A204.1 (cell line): ENCODE measurements at regions not wholly inside any gene's neighbourhood (a gene's known extent, or its start where the extent isn't known, plus 50 kb on each side); places are given as distances from the start of the nearest gene placed in this dataset.
"Not testable (repeated sequence)": the region's sequence is repeated elsewhere in the genome, so short reads cannot be mapped to it uniquely, and the experiment has no call there.

Source experiments
- FAIRE-seq: peaks from 2 replicates; lab custom pipeline; 2012; peaks lifted over from hg19 to GRCh38; lab: Jason Lieb, UNC

GRCh38 chr13:33561627-33562026 is 256.3 kb upstream of the RFC3 start:
- no peak for FAIRE-seq

- FAIRE-seq, result no peak
Observed at GRCh38 chr13:33571618-33572017, 246.3 kb upstream of the RFC3 start.

GRCh38 chr13:33572322-33572721 is 245.6 kb upstream of the RFC3 start:
- not testable (repeated sequence) for FAIRE-seq

- no peak for FAIRE-seq
Observed at GRCh38 chr13:33575378-33575777, 242.6 kb upstream of the RFC3 start.

- no peak for FAIRE-seq
Observed at GRCh38 chr13:33577007-33577406, 240.9 kb upstream of the RFC3 start.

GRCh38 chr13:33578786-33579185 is 239.2 kb upstream of the RFC3 start:
- no peak for FAIRE-seq

- no peak for FAIRE-seq
Observed at GRCh38 chr13:33582121-33582520, 235.8 kb upstream of the RFC3 start.

- no peak for FAIRE-seq
Observed at GRCh38 chr13:33583398-33583797, 234.6 kb upstream of the RFC3 start.

GRCh38 chr13:33590936-33591335 is 227.0 kb upstream of the RFC3 start:
- FAIRE-seq, result no peak

GRCh38 chr13:33606692-33607091 is 211.3 kb upstream of the RFC3 start:
- no peak for FAIRE-seq

GRCh38 chr13:33610438-33611120 is 207.4 kb upstream of the RFC3 start:
- no peak for FAIRE-seq

- no peak for FAIRE-seq
Observed at GRCh38 chr13:33611121-33611805, 206.7 kb upstream of the RFC3 start.

- no peak for FAIRE-seq
Observed at GRCh38 chr13:33612641-33613638, 205.0 kb upstream of the RFC3 start.

GRCh38 chr13:33615436-33615835 is 202.5 kb upstream of the RFC3 start:
- no peak for FAIRE-seq

- FAIRE-seq, result no peak
Observed at GRCh38 chr13:33616130-33616529, 201.8 kb upstream of the RFC3 start.

- no peak for FAIRE-seq
Observed at GRCh38 chr13:33617055-33617454, 200.9 kb upstream of the RFC3 start.

GRCh38 chr13:33624253-33624652 is 193.7 kb upstream of the RFC3 start:
- FAIRE-seq, result no peak

GRCh38 chr13:33624740-33625139 is 193.2 kb upstream of the RFC3 start:
- no peak for FAIRE-seq

GRCh38 chr13:33626407-33626806 is 191.5 kb upstream of the RFC3 start:
- no peak for FAIRE-seq

- no peak for FAIRE-seq
Observed at GRCh38 chr13:33628662-33629061, 189.3 kb upstream of the RFC3 start.

- FAIRE-seq, result no peak
Observed at GRCh38 chr13:33629605-33630360, 188.2 kb upstream of the RFC3 start.
